ENCODE measurements at regions not wholly inside any gene's neighbourhood (a gene's known extent, or its start where the extent isn't known, plus 50 kb on each side); places are given as distances from the start of the nearest gene placed in this dataset.
"Not testable (repeated sequence)": the region's sequence is repeated elsewhere in the genome, so short reads cannot be mapped to it uniquely, and the experiment has no call there.

- DNase-seq, result no peak
Measured at GRCh38 chrX:85808217-85808616, 239.1 kb downstream of the CHM start.

DNA sequence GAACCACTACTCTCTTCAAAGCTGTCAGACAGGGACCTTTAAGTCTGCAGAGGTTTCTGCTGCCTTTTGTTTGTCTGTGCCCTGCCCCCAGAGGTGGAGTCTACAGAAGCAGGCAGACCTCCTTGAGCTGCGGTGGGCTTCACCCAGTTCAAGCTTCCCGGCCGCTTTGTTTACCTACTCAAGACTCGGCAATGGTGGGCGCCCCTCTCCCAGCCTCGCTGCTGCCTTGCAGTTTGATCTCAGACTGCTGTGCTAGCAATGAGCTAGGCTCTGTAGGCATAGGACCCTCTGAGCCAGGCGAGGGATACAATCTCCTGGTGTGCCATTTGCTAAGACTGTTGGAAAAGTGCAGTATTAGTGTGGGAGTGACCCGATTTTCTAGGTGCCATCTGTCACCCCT, 275.0 kb downstream of the CHM start:
- not testable (repeated sequence) for DNase-seq

GRCh38 chrX:85765651-85766050, 281.7 kb downstream of the CHM start:
- no peak for DNase-seq

GRCh38 chrX:85723025-85723424, 324.3 kb downstream of the CHM start:
- not testable (repeated sequence) for DNase-seq

DNA sequence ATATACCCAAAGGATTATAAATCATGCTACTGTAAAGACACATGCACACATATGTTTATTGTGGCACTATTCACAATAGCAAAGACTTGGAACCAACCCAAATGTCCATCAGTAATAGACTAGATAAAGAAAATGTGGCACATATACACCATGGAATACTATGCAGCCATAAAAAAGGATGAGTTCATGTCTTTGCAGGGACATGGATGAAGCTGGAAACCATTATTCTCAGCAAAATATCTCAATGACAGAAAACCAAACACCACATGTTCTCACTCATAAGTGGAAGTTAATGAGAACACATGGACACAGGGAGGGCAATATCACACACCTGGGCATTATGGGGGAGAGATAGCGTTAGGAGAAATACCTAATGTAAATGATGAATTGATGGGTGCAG, 323.8 kb upstream of the POF1B start:
- not testable (repeated sequence) for DNase-seq

DNA sequence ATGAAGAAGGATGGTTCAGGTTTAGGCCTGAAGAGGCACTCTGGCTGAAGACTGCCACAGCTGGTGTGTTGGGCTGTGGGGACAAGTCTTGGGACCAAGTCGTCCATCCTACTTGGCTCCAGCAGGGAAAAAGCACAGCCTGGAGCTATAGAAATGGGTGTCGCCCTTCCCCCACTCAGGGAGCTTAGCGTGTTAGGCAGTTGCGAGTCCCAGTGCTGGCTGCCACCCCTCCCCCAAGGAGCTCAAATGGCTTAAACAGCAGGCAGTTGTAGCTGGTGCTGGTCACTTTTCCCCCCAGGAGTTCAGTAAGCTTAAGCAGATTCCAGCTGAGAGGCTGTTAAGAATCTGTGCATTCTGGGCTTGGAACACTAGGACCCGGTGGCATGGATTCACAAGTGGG, 319.5 kb upstream of the POF1B start:
- DNase-seq, result no peak

DNA sequence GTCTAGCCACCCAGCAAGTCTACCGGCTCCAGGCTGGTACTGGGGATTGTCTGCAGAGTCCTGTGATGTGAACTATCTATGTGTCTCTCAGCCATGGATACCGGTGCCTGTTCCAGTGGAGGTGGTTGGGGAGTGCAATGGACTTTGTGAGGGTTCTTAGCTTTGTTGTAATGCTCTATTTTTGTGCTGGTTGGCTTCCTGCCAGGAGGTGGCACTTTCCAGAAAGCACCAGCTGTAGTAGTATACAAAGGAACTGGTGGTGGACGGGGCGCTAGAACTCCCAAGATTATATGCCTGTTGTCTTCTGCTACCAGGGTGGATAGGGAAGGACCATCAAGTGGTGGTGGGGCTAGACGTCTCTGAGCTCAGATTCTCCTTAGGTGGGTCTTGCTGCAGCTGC, 306.4 kb upstream of the POF1B start:
- DNase-seq, result no peak

DNA sequence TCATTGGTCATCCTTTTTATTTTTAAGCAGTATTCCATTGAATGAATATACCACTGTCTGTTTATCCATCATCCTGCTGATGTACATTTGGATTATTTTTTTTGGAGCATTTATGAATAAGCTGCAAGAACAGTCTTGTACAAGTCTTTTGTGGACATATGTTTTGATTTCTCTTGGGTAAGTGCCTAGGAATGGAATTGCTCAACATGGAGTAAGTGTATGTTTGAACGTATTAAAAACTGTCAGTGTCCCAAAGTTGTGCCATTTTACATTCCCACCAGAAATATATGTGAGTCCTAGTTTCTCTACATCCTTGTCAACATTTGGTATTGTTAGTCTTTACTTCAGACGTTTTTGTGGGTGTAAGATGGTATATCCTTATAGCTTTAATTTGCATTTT, 287.0 kb upstream of the POF1B start:
- no peak for DNase-seq

DNA sequence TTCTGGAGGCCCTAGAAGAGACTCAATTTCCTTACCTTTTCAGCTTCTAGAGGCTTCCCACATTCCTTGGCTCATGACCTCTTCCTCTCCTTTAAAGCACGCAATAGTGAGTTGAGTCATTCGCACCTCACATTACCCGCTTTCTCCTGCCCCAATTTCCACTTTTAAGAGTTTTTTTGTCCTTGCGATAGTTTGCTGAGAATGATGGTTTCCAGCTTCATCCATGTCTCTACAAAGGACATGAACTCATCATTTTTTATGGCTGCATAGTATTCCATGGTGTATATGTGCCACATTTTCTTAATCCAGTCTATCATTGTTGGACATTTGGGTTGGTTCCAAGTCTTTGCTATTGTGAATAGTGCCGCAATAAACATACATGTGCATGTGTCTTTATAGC, 284.5 kb upstream of the POF1B start:
- not testable (repeated sequence) for DNase-seq

- DNase-seq, result no peak
Measured at GRCh38 chrX:85630901-85631300, 251.4 kb upstream of the POF1B start.

GRCh38 chrX:85627363-85627762, 247.9 kb upstream of the POF1B start:
- DNase-seq, result no peak

GRCh38 chrX:85622635-85623034, 243.2 kb upstream of the POF1B start:
- no peak for DNase-seq

GRCh38 chrX:85620466-85620865, 241.0 kb upstream of the POF1B start:
- DNase-seq, result no peak

DNA sequence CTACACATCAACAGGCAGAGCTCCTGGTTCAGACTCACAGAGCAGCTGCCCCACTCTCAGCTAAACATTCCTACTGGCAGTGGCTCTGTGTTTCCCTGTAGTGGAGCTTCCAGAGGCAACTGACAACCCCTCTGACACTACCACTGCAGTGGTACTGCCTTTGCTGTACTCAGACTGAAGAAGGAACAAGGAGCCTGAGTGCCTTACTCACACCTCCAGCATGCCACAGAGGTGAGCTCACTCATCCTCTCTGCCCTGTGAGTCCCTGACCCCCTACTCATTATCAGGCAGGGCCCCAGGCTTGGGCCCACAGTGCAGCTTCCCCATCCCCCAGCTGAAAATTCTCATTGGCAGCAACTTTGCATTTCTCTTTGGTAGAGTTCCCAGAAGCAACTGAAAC, 240.5 kb upstream of the POF1B start:
- no peak for DNase-seq

- DNase-seq, result no peak
Measured at GRCh38 chrX:85611926-85612325, 232.5 kb upstream of the POF1B start.

DNA sequence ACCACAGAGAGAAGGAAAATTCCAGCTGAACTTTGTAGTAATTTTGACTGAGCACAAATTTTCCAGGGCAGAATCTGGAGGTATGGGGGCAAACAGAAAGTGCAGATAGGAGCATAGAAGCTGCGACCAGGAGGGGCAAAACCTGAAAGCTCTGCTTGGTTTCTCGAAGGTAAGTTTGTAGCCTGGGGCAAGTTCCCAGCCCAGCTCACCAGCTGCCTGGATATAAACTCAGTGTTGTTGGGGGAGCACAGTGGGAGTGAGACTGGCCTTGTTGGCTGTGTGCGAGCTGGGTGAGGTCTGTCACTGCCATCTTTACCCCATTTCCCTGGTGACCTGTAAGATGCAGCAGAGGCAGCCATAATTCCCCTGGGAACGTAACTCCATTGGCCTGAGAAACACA, 213.5 kb upstream of the POF1B start:
- no peak for DNase-seq

DNA sequence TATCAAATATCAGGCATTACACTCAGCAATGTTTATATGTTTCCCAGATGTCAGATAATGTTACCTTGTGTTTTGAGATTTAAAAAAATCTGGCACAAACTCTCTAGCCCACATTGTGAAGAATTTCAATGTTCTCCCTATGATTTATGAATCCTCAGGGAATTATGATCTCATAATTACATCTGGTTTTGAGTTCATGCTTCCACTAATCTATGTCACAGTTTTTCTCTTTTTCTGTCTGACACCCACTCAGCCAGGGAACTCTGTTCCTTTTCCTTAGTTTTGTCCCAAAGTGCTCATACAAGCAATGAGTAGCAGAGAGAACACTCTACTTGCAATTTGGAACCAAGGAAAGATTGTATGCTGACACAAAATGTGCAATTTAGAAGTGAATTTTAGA, 212.1 kb upstream of the POF1B start:
- DNase-seq, result no peak

GRCh38 chrX:85590638-85591037, 211.2 kb upstream of the POF1B start:
- DNase-seq, result no peak

- no peak for DNase-seq
Measured at GRCh38 chrX:85573801-85574200, 194.3 kb upstream of the POF1B start.

DNA sequence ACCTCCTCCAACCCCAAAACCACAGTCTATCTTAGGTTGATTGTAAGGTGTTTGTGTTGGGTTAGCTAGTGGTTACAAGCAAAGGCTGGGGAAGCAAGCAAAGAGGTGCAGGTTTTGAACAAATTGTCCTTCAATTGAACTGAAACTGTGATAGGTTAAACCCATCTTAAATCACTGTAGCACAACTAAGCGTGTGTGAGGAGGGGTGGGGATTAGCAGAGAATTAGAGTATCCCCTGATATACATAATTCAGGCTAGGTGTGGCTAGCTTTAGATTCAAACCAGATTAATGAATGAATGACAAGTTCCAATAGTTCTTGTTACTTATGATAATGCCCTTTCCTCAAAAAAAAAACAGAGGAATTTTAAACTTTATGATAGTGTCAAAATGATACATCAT, 191.0 kb upstream of the POF1B start:
- no peak for DNase-seq

- DNase-seq, result no peak
Measured at GRCh38 chrX:85569686-85570085, 190.2 kb upstream of the POF1B start.

DNA sequence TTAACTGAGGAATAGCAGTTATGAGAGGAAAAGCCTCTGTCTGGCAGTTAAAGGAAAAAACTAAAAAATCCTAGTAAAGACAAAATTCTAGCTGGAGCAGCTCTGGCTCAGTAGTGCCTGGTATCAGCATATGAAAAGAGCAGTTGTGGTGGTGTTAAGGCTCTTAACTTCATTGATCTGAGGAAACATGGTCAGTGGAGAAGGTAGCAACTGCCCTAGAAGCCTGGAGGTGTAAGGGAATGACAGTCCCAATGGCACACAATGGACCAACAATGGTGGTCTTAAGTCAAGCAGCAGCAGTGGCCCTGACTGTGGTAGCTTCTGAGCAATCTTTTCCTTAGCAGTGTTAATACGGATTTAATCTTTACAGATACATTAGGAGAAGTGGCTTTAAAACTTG, 189.6 kb upstream of the POF1B start:
- no peak for DNase-seq

DNA sequence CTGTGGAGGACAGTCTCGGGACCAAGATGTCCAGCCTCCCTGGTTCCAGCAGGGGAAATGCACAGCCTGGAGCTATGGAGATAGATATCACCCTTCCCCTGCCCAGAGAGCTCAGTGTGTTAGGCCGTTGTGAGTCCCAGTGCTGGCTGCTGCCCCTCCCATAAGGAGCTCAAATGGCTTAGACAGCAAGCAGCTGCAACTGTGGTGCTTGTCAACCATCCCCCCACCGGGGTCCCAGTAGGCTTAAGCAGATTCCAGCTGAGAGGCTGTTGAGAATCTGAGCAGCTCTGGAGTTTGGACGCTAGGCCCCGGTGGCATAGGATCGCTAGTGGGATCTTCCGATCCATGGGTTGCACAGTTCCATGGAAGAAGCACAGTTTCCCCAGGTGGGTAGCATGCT, 181.8 kb upstream of the POF1B start:
- DNase-seq, result no peak

DNA sequence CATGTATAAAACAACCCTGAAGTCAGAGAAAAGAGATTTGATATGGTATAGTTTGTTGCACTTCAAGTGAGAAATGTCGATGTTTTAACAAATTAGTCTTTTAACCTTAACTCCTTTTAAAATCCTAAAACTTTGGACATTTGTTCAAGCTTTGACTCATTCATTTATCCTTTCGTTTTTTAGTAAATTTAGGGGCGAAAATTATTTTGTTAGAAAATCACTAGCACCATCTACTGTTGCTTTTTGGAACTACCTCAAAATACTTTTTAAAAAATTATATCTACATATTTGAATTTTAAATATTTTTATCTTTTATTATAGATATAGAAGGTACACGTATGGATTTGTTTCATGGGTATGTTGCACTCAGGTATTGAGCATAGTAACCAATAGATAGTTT, 165.1 kb upstream of the POF1B start:
- DNase-seq, result peak; percentile 5

DNA sequence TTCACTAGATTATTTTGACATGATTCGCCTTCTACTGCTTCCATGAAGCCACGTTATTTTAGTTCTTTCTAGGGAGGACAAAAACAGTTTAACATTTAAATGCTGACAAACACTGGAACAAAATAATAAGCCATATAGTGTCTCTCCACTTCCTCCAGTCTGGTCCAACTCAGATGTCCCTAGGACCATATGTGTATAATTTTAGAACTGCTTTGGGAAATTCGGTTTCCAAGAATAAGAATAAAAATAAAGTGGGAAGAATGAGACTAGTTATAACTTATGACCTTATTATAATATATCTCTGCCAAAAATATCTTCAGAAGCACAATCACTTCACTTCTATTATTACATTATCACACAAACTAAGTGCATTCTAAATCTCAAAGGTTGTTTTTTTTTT, 164.4 kb upstream of the POF1B start:
- DNase-seq, result no peak

- peak; percentile 0 for DNase-seq
Measured at GRCh38 chrX:85529141-85529540, 149.7 kb upstream of the POF1B start.

All from NCI-H510A treated with DMSO at 0.1 percent for 48 hours (cell line).